OCI-LY7 (cell line): ENCODE measurements at regions not wholly inside any gene's neighbourhood (a gene's known extent, or its start where the extent isn't known, plus 50 kb on each side); places are given as distances from the start of the nearest gene placed in this dataset.
"Not testable (repeated sequence)": the region's sequence is repeated elsewhere in the genome, so short reads cannot be mapped to it uniquely, and the experiment has no call there.

Experiments used
- BruUV-seq: library from RNA; stranded (reverse); fragments of 400-500 nt; replicated peaks from 2 replicates; lab custom pipeline; 2021; lab: Mats Ljungman, UMichigan
- CTCF ChIA-PET: fragments of 300-600 bp; sonication (Branson Sonifier 250); formaldehyde crosslinking; loops from one replicate; lab custom pipeline; 2022; ENCODE audit warnings: antibody characterized with exemption; ENCODE audit not compliant: unreplicated experiment; lab: Charles Lee
- POLR2A ChIA-PET: fragments of 300-600 bp; sonication (Branson Sonifier 250); formaldehyde crosslinking; loops from one replicate; lab custom pipeline; 2022; ENCODE audit warnings: antibody characterized with exemption; lab: Charles Lee
- DNase-seq: peaks from one replicate; pipeline ENCODE4 v3.0.0-alpha.2; 2015; ENCODE audit warnings: low spot score
- H2AFZ ChIP-seq: fragments of 200-600 bp; sonication (generic), shearing (Covaris generic); 2 replicates; pipeline ENCODE4 v1.6.1; 2014; ENCODE audit warnings: mild to moderate bottlenecking, antibody characterized with exemption, low read length, moderate library complexity
- H3K27ac ChIP-seq: fragments of 200-600 bp; sonication (generic); 2 replicates; pipeline ENCODE4 v1.5.1; 2014; ENCODE audit warnings: mixed run types, low read depth, mild to moderate bottlenecking, moderate library complexity, low read length, inconsistent platforms; ENCODE audit not compliant: poor library complexity, severe bottlenecking
- H3K36me3 ChIP-seq: fragments of 200-600 bp; sonication (generic); 2 replicates; pipeline ENCODE4 v1.6.1; 2014; ENCODE audit warnings: mild to moderate bottlenecking, antibody characterized with exemption, low read length, moderate library complexity, mixed read lengths; ENCODE audit not compliant: insufficient read depth
- H3K4me1 ChIP-seq: fragments of 200-600 bp; sonication (generic); 2 replicates; pipeline ENCODE4 v1.5.1; 2014; ENCODE audit warnings: mild to moderate bottlenecking, low read length; ENCODE audit not compliant: insufficient read depth, poor library complexity, severe bottlenecking
- H3K4me2 ChIP-seq: fragments of 200-600 bp; sonication (generic); 2 replicates; pipeline ENCODE4 v1.6.1; 2014; ENCODE audit warnings: mild to moderate bottlenecking, low read length
- H3K4me3 ChIP-seq: fragments of 200-600 bp; sonication (generic); 2 replicates; pipeline ENCODE4 v1.5.1; 2014; ENCODE audit warnings: mild to moderate bottlenecking, low read depth, low read length; ENCODE audit not compliant: poor library complexity, severe bottlenecking
- H3K79me2 ChIP-seq: fragments of 200-600 bp; sonication (generic); 2 replicates; pipeline ENCODE4 v1.6.1; 2016; ENCODE audit warnings: low read depth, mild to moderate bottlenecking, low read length, moderate library complexity, mixed read lengths; ENCODE audit not compliant: insufficient read depth
- H3K9me2 ChIP-seq: fragments of 200-600 bp; sonication (generic); 2 replicates; pipeline ENCODE4 v1.6.1; 2016; ENCODE audit warnings: mild to moderate bottlenecking, low read length, mixed read lengths; ENCODE audit not compliant: insufficient read depth
- H3K9me3 ChIP-seq: fragments of 200-600 bp; sonication (generic); 2 replicates; pipeline ENCODE4 v1.6.1; 2014; ENCODE audit warnings: mild to moderate bottlenecking, mixed run types, low read length, mixed read lengths
- H4K20me1 ChIP-seq: fragments of 200-600 bp; sonication (generic); 2 replicates; pipeline ENCODE4 v1.6.1; 2014; ENCODE audit warnings: mild to moderate bottlenecking, antibody characterized with exemption, low read length, moderate library complexity, mixed read lengths; ENCODE audit not compliant: insufficient read depth
- CTCF ChIP-seq: fragments of 200-600 bp; sonication (generic); conservative IDR thresholded peaks from 2 replicates; pipeline ENCODE4 v1.5.1; 2014; ENCODE audit warnings: mild to moderate bottlenecking, antibody characterized with exemption, low read length, moderate library complexity, mixed read lengths
- EZH2phosphoT487 ChIP-seq: fragments of 200-600 bp; sonication (generic); IDR thresholded peaks from 2 replicates; pipeline ENCODE4 v1.6.1; 2018; ENCODE audit warnings: low read depth, borderline replicate concordance, mild to moderate bottlenecking, mixed run types, antibody characterized with exemption, low read length, moderate library complexity, mixed read lengths
- intact Hi-C: fragments of 100-400 bp; cut with micrococcal nuclease; formaldehyde crosslinking; loops from one replicate; pipeline ENCODE4 v1.10.0; 2022; ENCODE audit not compliant: unreplicated experiment

GRCh38 chr11:87803748-87804147 lies 371.5 kb downstream of the RAB38 start:
- no peak overlapping the region for H2AFZ ChIP-seq
- no peaks in the 10 kb centered on the region for H3K9me2 ChIP-seq
- H3K4me3 ChIP-seq: no peak overlapping the region
- no peaks in the 10 kb centered on the region for H3K4me1 ChIP-seq
- no peaks in the 10 kb centered on the region for H3K9me3 ChIP-seq
- no peaks in the 10 kb centered on the region for H3K36me3 ChIP-seq
- no peaks in the 10 kb centered on the region for H4K20me1 ChIP-seq
- intact Hi-C loops: no loop called here
- ChIA-PET POLR2A (no interaction called here), CTCF (no interaction called here)
- no peak overlapping the region for H3K4me2 ChIP-seq
- TF ChIP-seq EZH2phosphoT487: no peak
- no peak for TF ChIP-seq CTCF
- no peak for DNase-seq
- no TSS peak for BruUV-seq
- no peaks in the 10 kb centered on the region for H3K79me2 ChIP-seq
- H3K27ac ChIP-seq: no peak overlapping the region

- H2AFZ ChIP-seq: not testable (repeated sequence)
Measured at GRCh38 chr11:87784862-87785261, 390.4 kb downstream of the RAB38 start.

GRCh38 chr11:87780068-87780413 lies 395.2 kb downstream of the RAB38 start:
- DNase-seq: no peak
- Histone ChIP-seq H4K20me1 (no peaks in the 10 kb centered on the region), H2AFZ (no peak overlapping the region), H3K27ac (no peak overlapping the region), H3K4me2 (no peak overlapping the region), H3K79me2 (no peaks in the 10 kb centered on the region), H3K4me1 (no peaks in the 10 kb centered on the region), H3K4me3 (no peak overlapping the region), H3K36me3 (no peaks in the 10 kb centered on the region), H3K9me2 (no peaks in the 10 kb centered on the region), H3K9me3 (no peaks in the 10 kb centered on the region)
- intact Hi-C loops: no loop called here
- TF ChIP-seq EZH2phosphoT487 (no peak), CTCF (no peak)
- ChIA-PET POLR2A (interaction anchor here (1.1 to 1.4 kb wide), 2 partner anchors 14 to 15 kb away, joined by 3 read pairs; no protein-coding TSS in a partner anchor), CTCF (no interaction called here)
- no TSS peak for BruUV-seq

More at GRCh38 chr11:87784862-87785261, 390.4 kb downstream of the RAB38 start:
- DNase-seq, H3K27ac ChIP-seq, BruUV-seq, H3K4me1 ChIP-seq, H3K9me3 ChIP-seq, H3K79me2 ChIP-seq, H4K20me1 ChIP-seq, intact Hi-C loops, CTCF ChIA-PET, H3K4me3 ChIP-seq, POLR2A ChIA-PET, H3K4me2 ChIP-seq, H3K36me3 ChIP-seq, H3K9me2 ChIP-seq: not testable (repeated sequence)
